Hepatocyte (in vitro differentiated cells): ENCODE measurements at regions not wholly inside any gene's neighbourhood (a gene's known extent, or its start where the extent isn't known, plus 50 kb on each side); places are given as distances from the start of the nearest gene placed in this dataset.

Experiments
- DNase-seq: peaks from one replicate; pipeline ENCODE4 v3.0.0-alpha.2; 2016; ENCODE audit warnings: low spot score
- H2AFZ ChIP-seq: fragments of 200-600 bp; sonication (generic); 2 replicates; pipeline ENCODE4 v1.6.0; 2016; ENCODE audit warnings: antibody characterized with exemption, mild to moderate bottlenecking
- H3K27ac ChIP-seq: fragments of 200-600 bp; sonication (generic); 2 replicates; pipeline ENCODE4 v1.5.1; 2016; ENCODE audit warnings: mild to moderate bottlenecking
- H3K27me3 ChIP-seq: fragments of 200-600 bp; sonication (generic); 2 replicates; pipeline ENCODE4 v1.6.1; 2016
- H3K36me3 ChIP-seq: fragments of 200-600 bp; sonication (generic); replicated peaks from 2 replicates; pipeline ENCODE4 v1.5.1; 2016; ENCODE audit warnings: low read depth; ENCODE audit not compliant: insufficient read depth
- H3K4me1 ChIP-seq: fragments of 200-600 bp; sonication (generic); 2 replicates; pipeline ENCODE4 v1.5.1; 2016; ENCODE audit warnings: mild to moderate bottlenecking, moderate library complexity; ENCODE audit not compliant: insufficient read depth
- H3K4me2 ChIP-seq: fragments of 200-600 bp; sonication (generic); 2 replicates; pipeline ENCODE4 v1.6.0; 2016
- H3K4me3 ChIP-seq: fragments of 200-600 bp; sonication (generic); 2 replicates; pipeline ENCODE4 v1.5.1; 2016; ENCODE audit warnings: mild to moderate bottlenecking
- H3K79me2 ChIP-seq: fragments of 200-600 bp; sonication (generic); 2 replicates; pipeline ENCODE4 v1.6.0; 2017; ENCODE audit warnings: mild to moderate bottlenecking
- H3K9me2 ChIP-seq: fragments of 200-600 bp; sonication (generic); replicated peaks from 2 replicates; pipeline ENCODE4 v1.6.0; 2017; ENCODE audit warnings: mild to moderate bottlenecking; ENCODE audit not compliant: insufficient read depth
- H3K9me3 ChIP-seq: fragments of 200-600 bp; sonication (generic); 2 replicates; pipeline ENCODE4 v1.5.1; 2016; ENCODE audit warnings: low read depth, mild to moderate bottlenecking
- H4K20me1 ChIP-seq: fragments of 200-600 bp; sonication (generic); 2 replicates; pipeline ENCODE4 v1.6.0; 2016; ENCODE audit warnings: mild to moderate bottlenecking; ENCODE audit not compliant: insufficient read depth, poor library complexity, severe bottlenecking
- CTCF ChIP-seq: fragments of 200-600 bp; sonication (generic); IDR thresholded peaks from 2 replicates; pipeline ENCODE4 v1.5.1; 2016; ENCODE audit warnings: antibody characterized with exemption, mild to moderate bottlenecking; ENCODE audit not compliant: poor library complexity
- EZH2 ChIP-seq: fragments of 200-600 bp; sonication (generic); IDR thresholded peaks from 2 replicates; pipeline ENCODE4 v1.6.1; 2016; ENCODE audit warnings: antibody characterized with exemption, mild to moderate bottlenecking, borderline replicate concordance
- EZH2phosphoT487 ChIP-seq: fragments of 200-600 bp; sonication (generic); IDR thresholded peaks from one replicate; pipeline ENCODE4 v1.6.1; 2018; ENCODE audit warnings: antibody characterized with exemption, mild to moderate bottlenecking, low read depth, moderate library complexity; ENCODE audit not compliant: unreplicated experiment, severe bottlenecking
- WGBS: methylation state at CpG from one replicate; pipeline ENCODE4 v1.1.6; 2016; ENCODE audit warnings: low lambda C conversion rate; ENCODE audit errors: missing lambda C conversion rate; 5-methylcytosine and 5-hydroxymethylcytosine counted together

- Histone ChIP-seq H3K4me2 (no peak overlapping the region), H3K4me1 (peaks cover 4% of the 10 kb centered on the region), H4K20me1 (no peaks in the 10 kb centered on the region), H3K4me3 (no peak overlapping the region), H3K79me2 (no peaks in the 10 kb centered on the region), H3K9me3 (no peaks in the 10 kb centered on the region), H3K27me3 (no peaks in the 10 kb centered on the region), H3K36me3 (no peaks in the 10 kb centered on the region), H3K27ac (no peak overlapping the region), H3K9me2 (no peaks in the 10 kb centered on the region), H2AFZ (no peak overlapping the region)
- no peak for DNase-seq
- over 99% methylated on average over 6 of the region's 6 CpGs for WGBS
- TF ChIP-seq CTCF = no peak
- no peak for TF ChIP-seq EZH2
- TF ChIP-seq EZH2phosphoT487 = no peak
Observed at GRCh38 chr21:41620541-41620940, 112.6 kb upstream of the TMPRSS2 start.

GRCh38 chr21:41616031-41616591 lies 108.2 kb upstream of the TMPRSS2 start:
- WGBS = 78% methylated on average over 8 of the region's 8 CpGs
- Histone ChIP-seq H2AFZ (no peak overlapping the region), H3K4me1 (peaks cover 12% of the 10 kb centered on the region), H3K4me2 (peak overlapping the region; percentile 4), H3K9me3 (no peaks in the 10 kb centered on the region), H3K27me3 (no peaks in the 10 kb centered on the region), H3K9me2 (no peaks in the 10 kb centered on the region), H3K79me2 (no peaks in the 10 kb centered on the region), H4K20me1 (no peaks in the 10 kb centered on the region), H3K36me3 (no peaks in the 10 kb centered on the region), H3K27ac (peak overlapping the region; percentile 78), H3K4me3 (no peak overlapping the region)
- DNase-seq = no peak
- TF ChIP-seq EZH2phosphoT487 = no peak
- TF ChIP-seq CTCF = no peak
- TF ChIP-seq EZH2 = no peak

DNA sequence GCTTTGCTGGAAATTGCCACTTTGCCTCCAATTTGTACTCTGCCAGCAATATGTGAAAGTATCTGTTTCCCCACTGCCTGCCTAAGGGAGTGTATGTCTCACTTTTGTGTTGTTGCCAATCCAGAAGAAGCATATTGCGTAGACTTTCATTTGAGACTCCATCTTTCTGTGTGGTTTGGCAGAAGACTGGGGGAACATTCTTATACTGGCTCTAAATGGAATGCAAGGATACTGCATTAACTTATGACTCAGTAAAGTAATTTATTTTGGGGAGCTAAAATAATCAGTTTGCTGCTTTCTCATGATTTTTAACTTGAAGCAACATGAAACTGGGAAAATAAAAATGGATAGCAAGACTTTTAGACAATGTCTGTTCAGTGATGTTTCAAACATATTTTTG lies 107.7 kb upstream of the TMPRSS2 start:
- Histone ChIP-seq H3K4me2 (peak overlapping the region; percentile 4), H2AFZ (no peak overlapping the region), H3K27me3 (no peaks in the 10 kb centered on the region), H3K36me3 (no peaks in the 10 kb centered on the region), H3K9me2 (no peaks in the 10 kb centered on the region), H3K27ac (peak overlapping the region; percentile 78), H3K9me3 (no peaks in the 10 kb centered on the region), H3K4me1 (peaks cover 12% of the 10 kb centered on the region), H3K4me3 (no peak overlapping the region), H4K20me1 (no peaks in the 10 kb centered on the region), H3K79me2 (no peaks in the 10 kb centered on the region)
- TF ChIP-seq CTCF (no peak), EZH2 (no peak), EZH2phosphoT487 (no peak)
- no peak for DNase-seq
- WGBS = 70% methylated on average over 1 of the region's 1 CpG
